Activated CD8-positive, alpha-beta memory T cell treated with anti-CD3 and anti-CD28 coated beads, Interleukin-2, amount 10 ng/mL, durations not matched to agents 7 days and 5 days (primary cell): ENCODE measurements at regions not wholly inside any gene's neighbourhood (a gene's known extent, or its start where the extent isn't known, plus 50 kb on each side); places are given as distances from the start of the nearest gene placed in this dataset.

Source experiments
- ATAC-seq: fragments of 150-1000 bp; cut with Tn5 transposase; one replicate; pipeline ENCODE4 v1.10.0; 2021; ENCODE audit warnings: moderate library complexity
- CTCF ChIA-PET: fragments of 350-600 bp; sonication (Branson Sonifier 250); formaldehyde crosslinking; loops from one replicate; lab custom pipeline; 2021; ENCODE audit warnings: antibody characterized with exemption; lab: Charles Lee
- DNase-seq: peaks from one replicate; pipeline ENCODE4 v3.0.0-alpha.2; 2020
- H3K27ac Mint-ChIP-seq: one replicate; pipeline ENCODE4 v1.8.0; 2021; ENCODE audit warnings: mild to moderate bottlenecking, mixed read lengths
- H3K27me3 Mint-ChIP-seq: one replicate; pipeline ENCODE4 v1.8.0; 2021; ENCODE audit warnings: mixed read lengths
- H3K36me3 Mint-ChIP-seq: one replicate; pipeline ENCODE4 v1.8.0; 2021; ENCODE audit warnings: mild to moderate bottlenecking, mixed read lengths
- H3K4me1 Mint-ChIP-seq: one replicate; pipeline ENCODE4 v1.8.0; 2021; ENCODE audit warnings: mixed read lengths
- H3K4me3 Mint-ChIP-seq: one replicate; pipeline ENCODE4 v1.8.0; 2021; ENCODE audit warnings: mild to moderate bottlenecking, moderate library complexity, mixed read lengths
- H3K9me3 Mint-ChIP-seq: one replicate; pipeline ENCODE4 v1.8.0; 2022; ENCODE audit warnings: low read depth, mixed read lengths

DNA sequence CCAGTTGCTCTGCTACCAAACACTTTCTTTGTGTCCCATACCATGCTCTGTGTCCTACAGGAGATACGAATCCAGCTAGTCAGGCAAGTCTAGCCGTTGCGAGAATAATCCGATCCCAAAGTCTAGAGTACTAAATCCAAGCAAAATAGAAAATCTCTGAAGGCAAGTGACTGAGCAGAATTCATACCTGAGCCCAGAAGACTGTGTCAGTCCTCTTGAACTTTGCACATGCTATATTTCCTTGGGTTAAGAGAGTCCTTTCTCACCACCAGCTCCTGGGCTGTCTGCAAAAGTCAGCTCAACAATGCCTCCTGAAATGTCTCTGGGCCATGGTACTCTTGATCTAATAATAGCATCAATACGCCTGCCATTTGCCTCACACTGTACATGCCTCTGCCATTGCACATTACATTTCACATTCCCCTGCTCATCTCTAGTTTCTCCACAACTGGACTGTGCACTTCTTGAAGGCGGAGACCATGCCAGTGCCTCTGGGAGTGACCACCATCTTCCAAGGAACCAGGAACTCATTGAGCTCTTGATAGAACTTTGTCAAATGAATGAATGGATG is 265.8 kb upstream of the ID2 start:
- no peak for ATAC-seq
- CTCF ChIA-PET = interaction anchor here (0.9 to 1.2 kb wide), 2 partner anchors 21 to 26 kb away, joined by 3 to 4 read pairs; no protein-coding TSS in a partner anchor
- no peak overlapping the region for H3K4me3 Mint-ChIP-seq

DNA sequence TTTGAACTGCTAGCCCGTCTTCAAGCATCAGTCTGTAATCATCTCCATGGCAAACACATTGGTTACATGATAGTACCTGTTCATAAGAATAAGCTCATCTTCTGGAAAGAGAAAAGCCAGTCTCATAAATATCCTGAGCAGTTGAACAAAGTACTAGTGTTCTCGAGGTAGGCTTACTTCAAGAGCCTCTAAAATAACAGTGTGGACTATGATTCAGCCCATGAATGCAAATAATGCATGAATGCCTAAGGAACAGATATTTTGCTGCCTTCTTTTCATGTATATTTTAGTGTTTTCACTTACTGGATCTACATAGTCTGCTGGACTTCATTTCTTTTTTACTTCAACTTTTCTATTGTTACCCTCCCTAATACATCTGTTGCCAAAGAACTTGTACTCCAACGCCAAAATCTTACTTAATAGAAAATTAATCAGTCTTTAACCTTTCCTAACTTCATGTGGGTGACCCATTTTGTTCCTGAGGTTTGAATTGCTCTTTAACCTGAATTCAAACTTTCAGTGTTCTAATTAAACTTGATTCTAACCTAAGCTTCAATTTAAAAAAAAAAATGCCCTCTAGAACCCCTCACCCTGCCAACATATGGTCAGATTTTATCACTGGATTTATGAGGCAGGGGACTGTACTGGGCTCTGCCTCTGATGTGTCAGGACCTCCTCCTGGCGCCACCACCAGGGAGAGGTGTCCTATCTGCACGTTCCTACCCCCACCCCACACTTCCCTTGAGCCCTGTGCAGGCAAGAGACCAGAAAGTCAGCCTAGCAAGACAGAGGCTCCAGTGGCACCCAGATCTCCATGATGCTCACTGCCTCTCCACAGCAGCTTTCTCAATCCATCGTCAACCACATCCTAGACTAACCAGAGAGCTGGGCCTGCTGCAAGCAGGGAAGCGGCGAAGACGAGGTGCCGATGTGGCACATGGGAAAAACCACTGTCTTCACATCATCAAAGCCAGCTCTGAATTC is 264.7 kb upstream of the ID2 start:
- no peak for DNase-seq
- Mint-ChIP-seq H3K27ac (no peak overlapping the region), H3K4me1 (no peaks in the 10 kb centered on the region), H3K4me3 (no peak overlapping the region), H3K9me3 (no peaks in the 10 kb centered on the region), H3K36me3 (peaks cover 5% of the 10 kb centered on the region), H3K27me3 (peaks cover 4% of the 10 kb centered on the region)
- ATAC-seq = no peak
- CTCF ChIA-PET = interaction anchor here (1.2 kb wide), 1 partner anchor 22 kb away, joined by 4 read pairs; no protein-coding TSS in a partner anchor

More for the DNA sequence above, 265.8 kb upstream of the ID2 start:
- peaks cover 4% of the 10 kb centered on the region for H3K27me3 Mint-ChIP-seq
- DNase-seq = no peak
- H3K36me3 Mint-ChIP-seq = peaks cover 5% of the 10 kb centered on the region
- H3K9me3 Mint-ChIP-seq = no peaks in the 10 kb centered on the region
- no peak overlapping the region for H3K27ac Mint-ChIP-seq
- no peaks in the 10 kb centered on the region for H3K4me1 Mint-ChIP-seq

DNA sequence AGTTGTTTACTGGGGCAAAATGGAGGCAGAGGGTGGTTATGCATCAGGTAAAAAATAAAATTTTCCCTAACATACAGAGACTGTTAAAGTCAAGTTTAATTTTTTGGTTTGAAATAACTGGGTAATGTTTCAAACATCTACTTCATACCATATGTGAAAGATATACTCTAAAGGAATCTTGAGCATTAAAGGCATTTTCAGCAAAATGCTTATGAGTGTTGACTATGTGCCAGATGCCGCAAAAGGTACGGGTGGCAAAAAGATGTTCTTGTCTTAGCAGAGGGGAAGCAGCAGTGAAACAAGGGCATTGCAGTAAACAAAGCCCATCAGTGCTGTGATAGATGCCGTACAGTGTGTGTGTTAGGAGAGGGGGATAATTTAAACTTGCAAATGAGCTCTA is 263.1 kb upstream of the ID2 start:
- CTCF ChIA-PET = no interaction called here
- H3K9me3 Mint-ChIP-seq = no peaks in the 10 kb centered on the region
- no peak overlapping the region for H3K27ac Mint-ChIP-seq
- DNase-seq (no peak), ATAC-seq (no peak)
- H3K4me3 Mint-ChIP-seq = no peak overlapping the region
- H3K27me3 Mint-ChIP-seq = peaks cover 2% of the 10 kb centered on the region
- H3K36me3 Mint-ChIP-seq = peaks cover 5% of the 10 kb centered on the region
- no peaks in the 10 kb centered on the region for H3K4me1 Mint-ChIP-seq

DNA sequence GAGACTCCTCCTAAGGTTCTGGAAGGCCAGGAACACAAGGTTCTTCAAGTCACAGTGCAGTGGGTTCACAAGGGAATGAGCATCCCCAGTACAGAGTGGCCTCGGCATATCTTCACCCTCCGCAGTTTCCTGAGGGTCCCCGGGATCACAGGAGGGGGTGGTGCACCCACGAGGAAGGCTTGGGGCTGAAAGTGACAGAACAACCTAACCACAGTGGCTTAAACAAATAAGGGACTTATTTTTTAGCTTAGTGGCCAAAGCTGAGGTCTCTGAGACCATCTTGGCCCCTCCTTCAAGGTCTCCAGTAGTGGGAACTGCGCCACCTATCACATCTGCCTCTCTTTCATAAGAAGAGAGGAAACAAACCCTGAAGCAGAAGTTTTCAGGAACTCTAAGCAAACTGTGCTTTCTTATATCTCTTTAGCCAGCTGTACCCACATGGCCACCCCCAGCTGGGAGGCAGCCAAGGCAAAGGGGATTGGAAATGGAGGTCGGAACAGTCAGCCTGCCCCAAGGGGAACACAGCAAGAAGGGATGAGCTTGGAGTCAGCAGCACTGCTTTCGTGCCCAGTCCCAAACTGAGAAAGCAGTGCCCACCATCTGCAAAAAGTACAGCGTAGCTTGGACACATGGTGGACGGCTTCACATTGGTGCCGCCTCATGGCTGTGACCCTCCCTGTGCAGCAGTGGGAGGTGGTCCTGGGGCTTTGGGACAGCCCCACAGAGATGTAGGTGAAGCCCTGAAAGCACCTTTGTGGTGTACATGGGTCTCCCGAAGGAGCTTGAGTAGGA is 260.0 kb upstream of the ID2 start:
- H3K27me3 Mint-ChIP-seq = no peaks in the 10 kb centered on the region
- no peak for ATAC-seq
- H3K9me3 Mint-ChIP-seq = no peaks in the 10 kb centered on the region
- peaks cover 13% of the 10 kb centered on the region for H3K36me3 Mint-ChIP-seq
- H3K27ac Mint-ChIP-seq = no peak overlapping the region
- no peak for DNase-seq
- CTCF ChIA-PET = interaction anchor here (0.6 kb wide), 1 partner anchor 15 kb away, joined by 3 read pairs; no protein-coding TSS in a partner anchor
- H3K4me1 Mint-ChIP-seq = peaks cover 24% of the 10 kb centered on the region
- H3K4me3 Mint-ChIP-seq = no peak overlapping the region

DNA sequence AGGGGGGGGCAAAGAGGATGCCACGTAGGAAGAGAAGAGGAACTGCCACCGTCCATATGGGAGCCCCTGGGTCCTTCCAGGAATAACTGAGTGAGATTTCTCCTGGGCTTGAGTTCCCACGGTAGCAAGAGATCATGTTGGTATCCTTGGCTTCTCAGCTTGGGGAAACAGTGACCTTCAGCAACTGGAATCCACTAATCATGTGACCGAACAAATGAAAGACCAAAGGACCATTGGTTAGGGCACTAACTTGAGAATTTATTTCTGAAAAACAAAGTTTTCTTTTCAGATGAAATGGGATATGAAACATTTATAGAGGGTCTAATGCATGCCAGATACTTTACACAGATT is 259.4 kb upstream of the ID2 start:
- no peak overlapping the region for H3K4me3 Mint-ChIP-seq
- CTCF ChIA-PET = no interaction called here
- H3K9me3 Mint-ChIP-seq = no peaks in the 10 kb centered on the region
- H3K27me3 Mint-ChIP-seq = no peaks in the 10 kb centered on the region
- no peak for ATAC-seq
- H3K4me1 Mint-ChIP-seq = peaks cover 24% of the 10 kb centered on the region
- no peak overlapping the region for H3K27ac Mint-ChIP-seq
- no peak for DNase-seq
- peaks cover 13% of the 10 kb centered on the region for H3K36me3 Mint-ChIP-seq

DNA sequence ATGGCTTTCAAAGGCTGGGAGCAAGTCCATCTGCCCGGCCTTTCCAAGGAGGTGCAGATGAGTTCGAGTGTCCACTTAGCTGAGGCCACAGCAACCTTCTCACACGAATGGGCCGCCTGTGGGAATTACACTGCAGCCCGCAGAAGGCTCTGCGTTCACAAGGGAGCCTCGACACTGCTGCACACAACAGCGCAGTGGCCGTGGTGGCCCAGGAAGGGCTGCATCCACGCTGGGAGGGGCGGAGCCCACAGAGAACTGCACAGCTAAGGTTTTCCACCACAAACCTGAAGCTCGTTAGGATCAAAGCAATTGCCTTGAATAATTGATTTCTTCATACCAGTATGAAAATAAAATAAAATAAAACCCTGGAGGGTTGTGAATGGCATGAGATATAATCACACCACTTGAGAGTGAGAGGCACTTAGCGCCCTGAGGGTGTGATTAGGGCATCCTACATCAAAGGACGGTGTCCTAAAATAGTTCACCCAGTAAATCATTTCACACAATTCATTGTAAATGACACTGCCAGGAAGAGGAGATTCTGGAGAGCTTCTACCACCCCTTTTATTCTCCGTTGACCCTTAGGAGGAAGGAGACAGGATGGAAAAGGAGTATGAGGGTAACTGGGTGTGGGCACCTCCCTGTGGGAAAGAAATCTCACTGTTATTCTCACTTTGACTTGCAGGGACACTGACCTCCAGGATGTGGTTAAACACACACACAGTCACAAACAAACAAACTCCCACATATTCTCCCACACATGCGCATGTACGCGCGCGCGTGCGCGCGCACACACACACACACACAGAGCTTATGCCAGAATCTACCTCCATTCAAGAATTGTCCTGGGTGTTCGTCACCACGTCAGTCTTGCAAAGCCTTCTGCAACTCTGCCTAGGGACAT is 256.6 kb upstream of the ID2 start:
- H3K9me3 Mint-ChIP-seq = no peaks in the 10 kb centered on the region
- H3K4me1 Mint-ChIP-seq = peaks cover 24% of the 10 kb centered on the region
- H3K27me3 Mint-ChIP-seq = no peaks in the 10 kb centered on the region
- CTCF ChIA-PET = interaction anchor here (1.4 kb wide), 1 partner anchor 12 kb away, joined by 5 read pairs; no protein-coding TSS in a partner anchor
- H3K36me3 Mint-ChIP-seq = peaks cover 8% of the 10 kb centered on the region
- DNase-seq (peak; percentile 62), ATAC-seq (peak; percentile 12)
- H3K4me3 Mint-ChIP-seq = no peak overlapping the region
- peak overlapping the region; percentile 66 for H3K27ac Mint-ChIP-seq

DNA sequence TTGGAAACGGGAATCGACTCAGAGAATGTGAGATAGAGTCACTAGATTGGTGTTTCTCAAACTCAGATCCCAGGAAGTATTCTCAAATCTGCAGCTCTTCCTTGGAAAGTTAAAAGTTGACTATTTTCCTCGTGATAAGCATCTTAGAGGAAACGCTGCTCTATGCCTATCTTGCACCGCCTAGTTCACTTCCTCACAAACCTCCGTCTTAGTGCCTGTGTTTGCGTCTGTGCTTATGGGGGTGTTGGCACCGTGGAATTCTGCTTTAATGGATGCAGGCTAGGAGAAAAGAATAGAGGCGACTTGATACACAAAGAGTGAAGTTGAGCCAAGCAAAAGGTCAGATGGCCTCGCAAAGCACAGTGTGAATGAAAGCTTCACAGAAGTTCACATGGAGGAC is 255.3 kb upstream of the ID2 start:
- Mint-ChIP-seq H3K27me3 (no peaks in the 10 kb centered on the region), H3K36me3 (peaks cover 10% of the 10 kb centered on the region), H3K4me1 (peaks cover 26% of the 10 kb centered on the region), H3K27ac (no peak overlapping the region), H3K9me3 (no peaks in the 10 kb centered on the region), H3K4me3 (no peak overlapping the region)
- no peak for ATAC-seq
- CTCF ChIA-PET = no interaction called here
- DNase-seq = no peak

DNA sequence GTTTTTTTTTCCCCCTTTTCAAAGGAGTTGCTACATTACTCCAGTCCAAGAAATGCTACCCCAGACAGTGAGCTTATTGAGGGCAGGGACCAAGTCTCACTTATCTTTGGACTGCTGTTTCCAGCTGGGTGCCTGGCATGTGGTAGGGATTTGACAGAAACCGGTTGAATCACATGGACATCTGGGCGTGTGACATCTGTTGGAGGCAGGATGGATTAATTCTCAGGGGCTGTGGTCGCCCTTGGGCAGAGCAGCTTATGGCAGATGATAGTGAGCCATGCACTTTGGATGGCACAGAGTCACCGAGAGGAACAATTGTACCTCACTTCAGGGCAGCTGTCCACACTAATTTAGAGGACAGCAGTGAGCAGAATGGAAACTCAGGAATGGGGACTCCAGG is 254.6 kb upstream of the ID2 start:
- no peaks in the 10 kb centered on the region for H3K27me3 Mint-ChIP-seq
- H3K4me3 Mint-ChIP-seq = no peak overlapping the region
- peaks cover 10% of the 10 kb centered on the region for H3K36me3 Mint-ChIP-seq
- no peak for DNase-seq
- CTCF ChIA-PET = no interaction called here
- no peaks in the 10 kb centered on the region for H3K9me3 Mint-ChIP-seq
- H3K4me1 Mint-ChIP-seq = peaks cover 28% of the 10 kb centered on the region
- no peak for ATAC-seq
- no peak overlapping the region for H3K27ac Mint-ChIP-seq

DNA sequence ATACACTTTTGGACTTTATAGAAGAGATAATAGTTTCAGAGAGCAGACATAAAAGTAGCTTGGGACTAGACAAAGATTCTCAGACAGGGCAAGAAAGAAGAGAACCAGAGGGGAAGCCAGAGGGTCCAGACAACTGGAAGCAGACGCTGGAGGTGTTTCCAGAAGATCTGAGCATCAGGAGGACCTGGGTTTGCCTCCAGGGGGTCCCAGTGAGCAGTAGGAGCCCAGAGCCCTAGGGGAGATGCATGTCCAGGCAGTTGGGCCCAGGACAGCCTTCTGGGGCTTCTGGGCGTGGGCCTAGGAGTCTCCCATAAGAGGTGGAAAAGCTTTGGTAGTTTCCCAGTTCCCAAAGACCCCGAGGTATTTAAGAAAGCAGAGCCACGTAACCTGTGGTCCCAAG is 251.2 kb upstream of the ID2 start:
- Mint-ChIP-seq H3K4me1 (peaks cover 33% of the 10 kb centered on the region), H3K4me3 (no peak overlapping the region), H3K9me3 (no peaks in the 10 kb centered on the region), H3K27ac (no peak overlapping the region), H3K36me3 (peaks cover 13% of the 10 kb centered on the region), H3K27me3 (no peaks in the 10 kb centered on the region)
- CTCF ChIA-PET = interaction anchor here (1.1 kb wide), 1 partner anchor 42 kb away, joined by 4 read pairs; no protein-coding TSS in a partner anchor
- no peak for ATAC-seq
- peak; percentile 21 for DNase-seq

DNA sequence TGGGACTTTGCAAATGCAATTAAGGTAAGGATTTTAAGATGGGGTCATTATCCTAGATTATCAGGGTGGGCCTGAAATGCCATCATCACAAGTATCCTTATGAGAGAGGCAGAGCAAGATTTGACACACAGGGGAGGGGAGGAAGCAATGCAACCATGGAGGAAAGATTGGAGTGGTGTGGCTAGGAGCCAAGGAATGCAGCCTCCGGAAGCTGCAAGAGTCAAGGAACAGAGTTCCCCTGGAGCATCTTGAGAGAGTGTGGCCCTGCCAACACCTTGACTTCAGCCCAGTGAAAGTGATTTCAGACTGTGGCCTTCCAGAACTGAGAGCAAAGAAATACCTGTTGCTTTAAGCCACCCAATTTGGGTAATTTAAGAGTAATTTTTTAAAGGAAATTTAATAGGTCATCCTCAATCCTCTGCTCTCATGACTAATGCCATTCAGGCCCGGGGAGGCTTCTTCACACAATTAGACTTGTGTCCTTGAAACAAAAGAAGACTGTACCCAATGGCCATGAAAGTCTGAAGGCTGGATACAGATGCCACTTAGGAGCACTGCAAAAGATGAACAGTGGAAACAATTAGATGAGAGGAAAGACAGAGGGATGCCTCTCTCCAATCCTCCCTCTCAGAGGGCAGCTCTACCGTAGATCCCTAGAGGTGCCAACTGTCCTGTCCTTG is 250.3 kb upstream of the ID2 start:
- DNase-seq (peak; percentile 31), ATAC-seq (no peak)
- Mint-ChIP-seq H3K4me1 (peaks cover 24% of the 10 kb centered on the region), H3K9me3 (no peaks in the 10 kb centered on the region), H3K4me3 (no peak overlapping the region), H3K27ac (no peak overlapping the region), H3K36me3 (peaks cover 14% of the 10 kb centered on the region), H3K27me3 (no peaks in the 10 kb centered on the region)
- CTCF ChIA-PET = interaction anchor here (1.1 kb wide), 1 partner anchor 41 kb away, joined by 4 read pairs; no protein-coding TSS in a partner anchor

DNA sequence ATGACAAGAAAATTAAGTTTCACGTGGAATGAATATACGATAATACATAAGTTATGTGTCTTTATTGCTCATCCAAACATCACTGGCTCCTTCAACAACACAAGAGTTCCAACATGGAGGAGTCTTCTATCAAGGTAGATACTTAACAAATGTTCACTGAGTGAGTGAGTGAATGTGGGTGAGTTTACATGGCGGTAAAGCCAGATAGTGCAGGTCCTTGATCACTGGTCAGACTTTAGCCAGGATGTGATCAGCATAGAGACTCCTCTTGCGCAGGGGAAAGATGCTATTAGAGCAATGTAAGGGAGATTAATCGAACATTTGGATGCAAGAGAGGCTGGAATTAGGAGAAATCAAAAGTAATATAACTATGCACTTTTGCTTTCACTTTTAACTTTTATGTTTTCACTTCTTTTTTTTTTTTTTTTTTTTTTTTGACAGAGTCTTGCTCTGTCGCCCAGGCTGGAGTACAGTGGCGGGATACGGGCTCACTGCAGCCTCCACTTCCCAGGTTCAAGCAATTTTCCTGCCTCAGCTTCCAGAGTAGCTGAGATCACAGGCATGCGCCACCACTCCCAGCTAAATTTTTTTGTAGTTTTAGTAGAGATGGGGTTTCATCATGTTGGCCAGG is 249.0 kb upstream of the ID2 start:
- peaks cover 22% of the 10 kb centered on the region for H3K4me1 Mint-ChIP-seq
- H3K36me3 Mint-ChIP-seq = peaks cover 18% of the 10 kb centered on the region
- H3K27me3 Mint-ChIP-seq = no peaks in the 10 kb centered on the region
- ATAC-seq (peak; percentile 76), DNase-seq (peak; percentile 40)
- CTCF ChIA-PET = interaction anchor here (1.1 to 1.3 kb wide), 2 partner anchors 10 to 379 kb away, joined by 3 read pairs; no protein-coding TSS in a partner anchor
- H3K27ac Mint-ChIP-seq = peak overlapping the region; percentile 80
- H3K9me3 Mint-ChIP-seq = no peaks in the 10 kb centered on the region
- H3K4me3 Mint-ChIP-seq = peak overlapping the region; percentile 34
